Activated CD8-positive, alpha-beta T cell treated with anti-CD3 and anti-CD28 coated beads, Interleukin-2, amount 10 ng/mL, durations not matched to agents 7 days and 5 days (primary cell): ENCODE measurements at regions not wholly inside any gene's neighbourhood (a gene's known extent, or its start where the extent isn't known, plus 50 kb on each side); places are given as distances from the start of the nearest gene placed in this dataset.

ENCODE experiments used
- ATAC-seq: fragments of 150-1000 bp; cut with Tn5 transposase; one replicate; pipeline ENCODE4 v1.10.0; 2021; ENCODE audit warnings: moderate library complexity
- CTCF ChIA-PET: fragments of 350-600 bp; sonication (Branson Sonifier 250); formaldehyde crosslinking; loops from one replicate; lab custom pipeline; 2021; ENCODE audit warnings: antibody characterized with exemption; lab: Charles Lee
- POLR2A ChIA-PET: fragments of 350-600 bp; sonication (Branson Sonifier 250); formaldehyde crosslinking; loops from one replicate; lab custom pipeline; 2021; ENCODE audit warnings: antibody characterized with exemption; lab: Charles Lee
- DNase-seq: peaks from one replicate; pipeline ENCODE4 v3.0.0-alpha.2; 2020
- H3K27ac Mint-ChIP-seq: one replicate; pipeline ENCODE4 v1.8.0; 2021; ENCODE audit warnings: mild to moderate bottlenecking, mixed read lengths
- H3K27me3 Mint-ChIP-seq: one replicate; pipeline ENCODE4 v1.8.0; 2021; ENCODE audit warnings: low read depth, mixed read lengths
- H3K36me3 Mint-ChIP-seq: one replicate; pipeline ENCODE4 v1.8.0; 2021; ENCODE audit warnings: low read depth, mixed read lengths
- H3K4me1 Mint-ChIP-seq: one replicate; pipeline ENCODE4 v1.8.0; 2021; ENCODE audit warnings: low read depth, mixed read lengths
- H3K4me3 Mint-ChIP-seq: one replicate; pipeline ENCODE4 v1.8.0; 2021; ENCODE audit warnings: mild to moderate bottlenecking, mixed read lengths
- H3K9me3 Mint-ChIP-seq: one replicate; pipeline ENCODE4 v1.8.0; 2022; ENCODE audit warnings: mixed read lengths; ENCODE audit not compliant: insufficient read depth

GRCh38 chr15:36370731-36371112, 208.7 kb upstream of the CDIN1 start:
- Mint-ChIP-seq H3K4me3 (no peak overlapping the region), H3K27me3 (no peaks in the 10 kb centered on the region), H3K4me1 (no peaks in the 10 kb centered on the region), H3K9me3 (no peaks in the 10 kb centered on the region), H3K27ac (no peak overlapping the region), H3K36me3 (no peaks in the 10 kb centered on the region)
- DNase-seq, result no peak
- POLR2A ChIA-PET, result no interaction called here
- ATAC-seq, result no peak
- CTCF ChIA-PET, result no interaction called here

- no peak overlapping the region for H3K27ac Mint-ChIP-seq
- ATAC-seq (no peak), DNase-seq (no peak)
- H3K36me3 Mint-ChIP-seq, result no peaks in the 10 kb centered on the region
- ChIA-PET CTCF (no interaction called here), POLR2A (no interaction called here)
- no peak overlapping the region for H3K4me3 Mint-ChIP-seq
- no peaks in the 10 kb centered on the region for H3K9me3 Mint-ChIP-seq
- H3K27me3 Mint-ChIP-seq, result no peaks in the 10 kb centered on the region
- H3K4me1 Mint-ChIP-seq, result no peaks in the 10 kb centered on the region
Measured at GRCh38 chr15:36371509-36371908, 207.9 kb upstream of the CDIN1 start.

GRCh38 chr15:36372968-36373367, 206.5 kb upstream of the CDIN1 start:
- ATAC-seq, result no peak
- Mint-ChIP-seq H3K9me3 (no peaks in the 10 kb centered on the region), H3K27ac (no peak overlapping the region), H3K4me1 (no peaks in the 10 kb centered on the region), H3K27me3 (no peaks in the 10 kb centered on the region), H3K36me3 (no peaks in the 10 kb centered on the region), H3K4me3 (no peak overlapping the region)
- ChIA-PET POLR2A (no interaction called here), CTCF (no interaction called here)
- DNase-seq, result no peak

- Mint-ChIP-seq H3K9me3 (no peaks in the 10 kb centered on the region), H3K27ac (no peak overlapping the region), H3K4me3 (no peak overlapping the region), H3K36me3 (no peaks in the 10 kb centered on the region), H3K4me1 (no peaks in the 10 kb centered on the region), H3K27me3 (no peaks in the 10 kb centered on the region)
- ATAC-seq, result no peak
- ChIA-PET CTCF (no interaction called here), POLR2A (no interaction called here)
- no peak for DNase-seq
Measured at GRCh38 chr15:36373550-36373949, 205.9 kb upstream of the CDIN1 start.

GRCh38 chr15:36389107-36389506, 190.3 kb upstream of the CDIN1 start:
- ATAC-seq, result no peak
- no peaks in the 10 kb centered on the region for H3K27me3 Mint-ChIP-seq
- POLR2A ChIA-PET, result no interaction called here
- H3K9me3 Mint-ChIP-seq, result no peaks in the 10 kb centered on the region
- CTCF ChIA-PET, result interaction anchor here (1.2 kb wide), 1 partner anchor 1065 kb away, joined by 3 read pairs; no protein-coding TSS in a partner anchor
- H3K27ac Mint-ChIP-seq, result no peak overlapping the region
- DNase-seq, result no peak
- H3K4me3 Mint-ChIP-seq, result no peak overlapping the region
- no peaks in the 10 kb centered on the region for H3K4me1 Mint-ChIP-seq
- H3K36me3 Mint-ChIP-seq, result no peaks in the 10 kb centered on the region

GRCh38 chr15:36390491-36390890, 188.9 kb upstream of the CDIN1 start:
- no peaks in the 10 kb centered on the region for H3K9me3 Mint-ChIP-seq
- H3K4me1 Mint-ChIP-seq, result no peaks in the 10 kb centered on the region
- ATAC-seq (no peak), DNase-seq (no peak)
- no peaks in the 10 kb centered on the region for H3K27me3 Mint-ChIP-seq
- H3K27ac Mint-ChIP-seq, result no peak overlapping the region
- H3K36me3 Mint-ChIP-seq, result no peaks in the 10 kb centered on the region
- POLR2A ChIA-PET, result no interaction called here
- H3K4me3 Mint-ChIP-seq, result no peak overlapping the region
- CTCF ChIA-PET, result interaction anchor here (1.2 kb wide), 1 partner anchor 1067 kb away, joined by 3 read pairs; no protein-coding TSS in a partner anchor

GRCh38 chr15:36392676-36393266, 186.7 kb upstream of the CDIN1 start:
- ATAC-seq (no peak), DNase-seq (no peak)
- Mint-ChIP-seq H3K36me3 (no peaks in the 10 kb centered on the region), H3K4me3 (no peak overlapping the region), H3K27me3 (no peaks in the 10 kb centered on the region), H3K27ac (no peak overlapping the region), H3K9me3 (no peaks in the 10 kb centered on the region), H3K4me1 (no peaks in the 10 kb centered on the region)
- ChIA-PET CTCF (no interaction called here), POLR2A (no interaction called here)

GRCh38 chr15:36398212-36398611, 181.2 kb upstream of the CDIN1 start:
- no peak for DNase-seq
- Mint-ChIP-seq H3K4me3 (no peak overlapping the region), H3K9me3 (no peaks in the 10 kb centered on the region), H3K27me3 (no peaks in the 10 kb centered on the region), H3K36me3 (no peaks in the 10 kb centered on the region), H3K4me1 (no peaks in the 10 kb centered on the region), H3K27ac (no peak overlapping the region)
- POLR2A ChIA-PET, result no interaction called here
- ATAC-seq, result no peak
- CTCF ChIA-PET, result no interaction called here

GRCh38 chr15:36399276-36399675, 180.2 kb upstream of the CDIN1 start:
- ATAC-seq, result no peak

GRCh38 chr15:36400936-36401585, 178.4 kb upstream of the CDIN1 start:
- H3K27ac Mint-ChIP-seq, result no peak overlapping the region
- DNase-seq (no peak), ATAC-seq (no peak)
- no peaks in the 10 kb centered on the region for H3K9me3 Mint-ChIP-seq
- no peaks in the 10 kb centered on the region for H3K27me3 Mint-ChIP-seq
- ChIA-PET CTCF (no interaction called here), POLR2A (no interaction called here)
- no peaks in the 10 kb centered on the region for H3K36me3 Mint-ChIP-seq
- no peak overlapping the region for H3K4me3 Mint-ChIP-seq
- no peaks in the 10 kb centered on the region for H3K4me1 Mint-ChIP-seq

More at GRCh38 chr15:36399276-36399675, 180.2 kb upstream of the CDIN1 start:
- Mint-ChIP-seq H3K9me3 (no peaks in the 10 kb centered on the region), H3K4me1 (no peaks in the 10 kb centered on the region), H3K4me3 (no peak overlapping the region), H3K36me3 (no peaks in the 10 kb centered on the region), H3K27ac (no peak overlapping the region), H3K27me3 (no peaks in the 10 kb centered on the region)
- no peak for DNase-seq
- CTCF ChIA-PET, result no interaction called here
- POLR2A ChIA-PET, result no interaction called here

GRCh38 chr15:36401586-36401966, 177.8 kb upstream of the CDIN1 start:
- ATAC-seq, result no peak
- POLR2A ChIA-PET, result no interaction called here
- H3K27ac Mint-ChIP-seq, result no peak overlapping the region

GRCh38 chr15:36403351-36403750, 176.1 kb upstream of the CDIN1 start:
- no peak overlapping the region for H3K4me3 Mint-ChIP-seq
- H3K36me3 Mint-ChIP-seq, result no peaks in the 10 kb centered on the region
- CTCF ChIA-PET, result interaction anchor here (0.6 kb wide), 1 partner anchor 315 kb away, joined by 3 read pairs; no protein-coding TSS in a partner anchor
- H3K27ac Mint-ChIP-seq, result no peak overlapping the region
- H3K9me3 Mint-ChIP-seq, result no peaks in the 10 kb centered on the region
- DNase-seq (no peak), ATAC-seq (no peak)
- H3K4me1 Mint-ChIP-seq, result no peaks in the 10 kb centered on the region
- no peaks in the 10 kb centered on the region for H3K27me3 Mint-ChIP-seq
- POLR2A ChIA-PET, result no interaction called here

More at GRCh38 chr15:36401586-36401966, 177.8 kb upstream of the CDIN1 start:
- Mint-ChIP-seq H3K9me3 (no peaks in the 10 kb centered on the region), H3K4me1 (no peaks in the 10 kb centered on the region), H3K4me3 (no peak overlapping the region), H3K36me3 (no peaks in the 10 kb centered on the region), H3K27me3 (no peaks in the 10 kb centered on the region)
- CTCF ChIA-PET, result no interaction called here
- DNase-seq, result no peak
